8988T (cell line): ENCODE measurements at regions not wholly inside any gene's neighbourhood (a gene's known extent, or its start where the extent isn't known, plus 50 kb on each side); places are given as distances from the start of the nearest gene placed in this dataset.
"Not testable (repeated sequence)": the region's sequence is repeated elsewhere in the genome, so short reads cannot be mapped to it uniquely, and the experiment has no call there.

Experiments
- DNase-seq: peaks from one replicate; pipeline ENCODE4 v3.0.0; 2011

DNA sequence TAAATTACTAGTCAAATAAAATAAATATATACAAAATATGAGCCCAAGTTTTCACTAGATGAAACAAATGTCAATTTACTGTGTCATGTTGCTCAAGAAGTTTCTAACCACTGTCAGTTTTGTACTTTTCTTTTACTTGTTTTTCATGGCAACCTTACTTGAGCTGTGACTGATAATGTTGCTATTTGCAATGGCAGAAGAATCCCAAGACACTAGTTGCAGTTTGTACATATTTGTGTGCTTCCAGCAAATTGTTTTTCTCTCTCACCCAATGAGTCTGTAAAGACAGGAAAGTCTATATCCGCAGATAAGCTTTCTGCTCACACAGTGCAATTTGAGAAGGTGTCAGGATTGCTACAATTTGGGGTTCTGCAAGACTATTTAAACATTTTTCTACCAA lies 338.6 kb upstream of the PCSK5 start:
- DNase-seq = no peak

DNA sequence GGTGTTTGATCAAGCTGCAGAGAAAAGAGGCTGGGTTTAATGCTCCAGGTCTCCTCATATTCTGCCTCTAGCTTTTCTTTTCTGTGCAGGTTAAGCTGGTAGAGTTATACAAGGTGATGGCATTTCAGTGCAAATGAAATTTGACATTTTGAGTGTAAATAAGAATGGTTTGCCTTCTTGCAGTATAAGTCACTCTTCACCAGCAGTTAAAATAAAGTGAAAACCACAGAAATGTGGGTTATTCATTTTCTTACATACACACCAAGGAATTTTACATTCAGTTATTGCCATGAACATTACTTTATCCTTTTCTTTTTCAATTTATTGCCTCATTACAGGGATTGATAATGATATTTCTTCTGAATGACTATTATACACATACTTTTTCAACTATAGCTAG lies 337.5 kb upstream of the PCSK5 start:
- no peak for DNase-seq

- not testable (repeated sequence) for DNase-seq
Measured at GRCh38 chr9:75566813-75567212, 323.7 kb upstream of the PCSK5 start.

DNA sequence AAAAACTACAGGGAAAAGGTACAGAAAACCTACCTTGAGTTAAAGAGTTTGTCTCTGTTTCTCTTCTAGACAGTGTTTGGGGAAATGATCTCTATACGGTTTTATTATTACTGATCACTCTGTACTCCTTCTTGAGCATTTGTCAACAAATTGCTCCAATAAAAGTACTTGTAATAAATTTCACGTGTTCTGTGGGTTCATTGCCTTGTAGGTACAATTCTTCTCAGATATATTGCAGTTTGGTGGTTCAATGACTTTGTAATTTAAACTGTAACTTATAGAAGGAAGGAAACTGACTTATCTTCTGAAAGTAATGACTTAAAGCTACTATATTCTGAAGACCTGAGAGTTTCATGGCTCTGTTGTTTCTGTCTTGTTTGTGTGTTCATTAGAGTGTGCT lies 319.9 kb upstream of the PCSK5 start:
- DNase-seq = no peak

- no peak for DNase-seq
Measured at GRCh38 chr9:75574569-75574968, 315.9 kb upstream of the PCSK5 start.

DNA sequence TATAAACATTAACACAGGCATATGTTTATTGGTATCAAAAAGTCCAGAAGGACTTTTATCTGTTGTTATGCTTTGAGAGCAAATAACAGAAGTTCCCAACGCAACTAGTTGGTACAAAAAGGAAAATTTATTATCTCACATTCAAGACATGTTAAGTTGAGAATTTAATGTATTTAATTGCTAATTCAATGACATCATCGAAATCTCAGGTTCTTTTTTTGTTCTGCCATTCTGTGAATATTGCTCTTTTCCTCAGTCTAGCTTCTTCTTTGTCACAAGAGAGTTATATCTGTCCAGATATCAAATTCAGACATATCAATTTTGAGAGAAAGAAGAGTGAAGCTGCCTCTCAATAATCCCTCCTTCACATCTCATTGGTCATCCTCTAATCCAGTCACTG lies 307.6 kb upstream of the PCSK5 start:
- no peak for DNase-seq

- no peak for DNase-seq
Measured at GRCh38 chr9:75588808-75589207, 301.7 kb upstream of the PCSK5 start.

GRCh38 chr9:75589497-75589896 lies 301.0 kb upstream of the PCSK5 start:
- no peak for DNase-seq

DNA sequence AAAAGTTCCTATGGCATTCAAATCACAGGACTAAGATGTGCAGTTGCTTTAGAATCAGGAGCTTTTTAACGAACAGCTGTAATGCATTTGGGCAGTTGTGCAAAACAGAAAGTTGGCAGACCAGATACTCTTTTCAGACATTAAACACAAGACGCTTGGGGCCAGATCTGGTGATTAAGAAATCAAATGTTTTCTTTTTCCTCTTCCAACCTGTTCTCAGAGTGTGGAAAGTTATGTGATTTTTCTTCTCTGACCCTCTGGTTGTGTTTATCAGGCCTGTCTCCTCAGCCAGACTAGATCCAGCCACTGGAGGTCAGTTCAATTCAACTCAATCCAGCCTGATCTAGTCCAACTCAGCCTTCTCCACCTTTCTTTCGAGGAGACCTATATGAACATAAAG lies 298.5 kb upstream of the PCSK5 start:
- no peak for DNase-seq

DNA sequence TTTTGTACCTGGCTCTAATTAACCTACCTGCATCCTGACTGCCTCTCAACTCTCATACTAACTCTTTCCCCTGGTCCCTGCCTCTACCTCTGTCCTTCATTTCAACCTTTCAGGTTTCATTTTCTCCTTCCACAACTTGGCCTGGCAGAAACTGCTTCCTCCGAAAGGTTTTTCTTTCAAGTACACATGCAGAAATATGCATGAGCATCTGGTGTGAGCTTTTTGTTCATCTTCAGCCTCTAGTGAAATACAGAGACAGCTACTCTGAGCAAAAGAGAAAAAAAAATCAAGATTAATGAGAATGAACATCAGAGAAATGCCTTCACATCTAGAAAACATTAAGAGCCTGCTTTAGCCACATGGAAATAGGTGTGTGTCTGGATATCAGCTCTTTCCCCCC lies 297.9 kb upstream of the PCSK5 start:
- DNase-seq = no peak

DNA sequence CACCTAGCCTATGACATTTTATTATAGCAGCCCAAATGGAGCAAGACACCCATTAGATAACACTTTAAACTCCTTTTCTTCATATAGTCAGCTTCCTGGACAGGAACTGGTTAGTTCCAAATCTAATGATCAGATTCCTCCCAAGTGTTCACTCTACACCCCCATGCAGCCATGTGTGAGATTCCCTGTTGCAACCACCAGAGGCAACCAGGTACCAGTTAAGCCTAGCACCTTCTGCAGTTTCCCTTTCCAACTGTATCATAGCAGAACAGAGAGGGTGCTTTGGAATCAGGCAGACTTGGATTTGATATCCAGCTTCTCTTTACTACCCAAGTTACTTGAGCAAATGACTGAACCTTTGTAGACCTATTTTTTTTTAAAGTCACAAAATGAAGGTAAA lies 296.6 kb upstream of the PCSK5 start:
- no peak for DNase-seq

DNA sequence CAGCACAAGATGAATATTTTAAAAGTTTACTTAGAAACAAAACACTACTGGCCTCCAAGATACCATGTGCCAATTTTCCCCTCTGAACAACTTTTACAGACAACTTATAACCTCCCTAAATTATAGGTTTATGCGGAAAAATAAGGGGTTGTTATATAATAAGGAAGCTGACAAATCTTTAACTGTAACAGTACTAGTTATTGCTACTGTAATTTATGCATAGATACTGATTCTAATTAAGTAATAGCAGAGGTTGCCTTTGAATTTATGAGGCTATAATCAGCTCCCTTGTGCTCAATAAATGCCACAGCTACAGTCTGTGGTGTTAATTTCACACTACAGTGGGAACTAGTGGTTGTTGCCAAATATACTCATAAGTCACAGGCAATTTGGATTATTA lies 291.3 kb upstream of the PCSK5 start:
- DNase-seq = no peak

DNA sequence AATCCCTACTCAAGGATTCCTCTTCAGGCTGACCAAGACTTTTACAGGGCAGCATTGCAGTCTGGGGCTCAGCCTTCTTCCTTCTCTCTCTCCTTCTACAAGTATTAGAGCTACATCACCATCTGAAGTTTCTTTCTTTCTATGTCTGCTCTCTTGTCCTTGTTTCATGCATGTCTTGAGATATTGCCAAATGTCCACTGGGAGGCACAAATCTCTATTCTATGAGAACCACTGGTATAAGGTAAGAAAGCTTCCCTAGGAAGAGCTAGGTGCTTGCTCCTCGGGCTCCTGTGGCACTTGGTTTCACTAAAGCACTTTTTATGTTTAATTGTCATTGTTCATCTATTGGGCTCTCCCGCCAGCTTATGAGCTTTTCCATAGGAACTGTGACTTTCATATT lies 289.2 kb upstream of the PCSK5 start:
- no peak for DNase-seq

GRCh38 chr9:75602060-75602459 lies 288.4 kb upstream of the PCSK5 start:
- DNase-seq = no peak

GRCh38 chr9:75604661-75605060 lies 285.8 kb upstream of the PCSK5 start:
- no peak for DNase-seq

- DNase-seq = no peak
Measured at GRCh38 chr9:75607521-75607920, 283.0 kb upstream of the PCSK5 start.

DNA sequence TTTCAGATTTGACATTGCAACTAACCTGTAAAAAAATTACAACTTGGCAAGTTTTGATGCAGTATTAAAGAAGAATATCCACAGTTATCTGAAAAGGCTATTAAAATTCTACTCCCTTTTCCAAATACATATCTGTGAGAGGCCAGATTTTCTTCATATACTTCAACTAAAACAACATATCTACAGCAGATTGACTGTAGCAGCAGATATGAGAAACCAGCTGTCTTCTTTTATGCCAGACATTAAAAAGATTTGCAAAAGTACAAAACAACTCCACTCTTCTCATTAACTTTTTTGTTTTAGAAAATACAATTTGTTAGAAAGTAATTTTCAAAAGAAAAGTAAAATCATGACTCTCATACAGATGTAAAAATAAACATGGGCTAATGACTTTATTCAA lies 281.1 kb upstream of the PCSK5 start:
- no peak for DNase-seq

DNA sequence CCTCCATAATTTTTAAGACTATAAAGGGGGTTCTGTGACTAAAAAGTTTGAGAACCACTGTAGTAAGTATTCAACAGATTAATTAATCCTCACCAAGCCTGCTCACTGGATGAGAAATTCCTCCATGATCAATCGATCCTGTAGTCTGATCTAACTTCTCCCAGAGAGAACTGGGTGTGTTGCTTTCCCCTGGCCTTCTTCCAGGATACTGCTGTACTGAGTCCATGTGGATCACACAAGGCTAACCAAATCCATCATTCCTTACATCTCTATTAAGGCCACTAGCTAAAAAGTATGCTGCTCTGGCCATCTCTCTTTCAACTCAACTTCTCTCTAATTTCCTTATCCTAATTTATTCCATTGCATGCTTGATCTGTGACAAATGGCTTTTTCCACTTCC lies 280.2 kb upstream of the PCSK5 start:
- no peak for DNase-seq

GRCh38 chr9:75612205-75612604 lies 278.3 kb upstream of the PCSK5 start:
- no peak for DNase-seq

DNA sequence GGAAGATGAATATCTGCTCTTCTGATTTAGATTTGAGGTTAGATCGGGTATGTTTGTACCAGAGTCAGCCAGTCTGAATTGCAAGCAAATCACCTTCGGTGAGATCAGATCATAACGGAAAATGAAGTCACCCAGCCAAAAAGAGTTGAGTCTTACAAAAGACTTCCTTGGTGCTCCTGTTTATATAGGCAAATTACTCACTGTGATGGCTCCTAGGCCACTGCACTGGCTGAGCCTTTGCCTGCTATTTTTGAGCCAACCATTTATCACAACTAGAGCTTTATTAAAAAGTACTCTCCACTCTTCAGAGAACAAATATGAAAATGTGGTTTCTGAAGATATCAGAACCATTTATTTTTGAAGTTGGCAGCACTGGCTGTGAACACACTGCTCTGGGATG lies 277.7 kb upstream of the PCSK5 start:
- DNase-seq = no peak

- no peak for DNase-seq
Measured at GRCh38 chr9:75615284-75615683, 275.2 kb upstream of the PCSK5 start.

DNA sequence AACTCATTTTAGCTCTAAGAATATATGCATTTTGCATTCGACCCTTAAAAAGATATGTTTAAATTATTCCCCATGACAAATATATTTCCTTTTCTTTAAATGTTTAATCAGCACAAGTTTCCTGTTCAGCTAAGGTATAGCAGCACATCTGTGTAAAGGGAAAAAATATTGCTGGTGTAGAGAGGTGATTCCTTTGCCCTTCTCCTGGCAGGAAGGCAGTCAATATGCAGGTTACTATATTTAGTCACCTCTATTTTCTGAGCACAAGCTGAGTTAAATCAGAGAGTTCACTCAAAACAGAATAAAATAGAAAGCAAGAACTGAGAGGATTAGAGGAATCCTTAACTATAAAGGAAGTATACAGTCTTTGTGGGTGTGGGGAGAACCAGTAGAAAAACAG lies 274.4 kb upstream of the PCSK5 start:
- DNase-seq = no peak

- no peak for DNase-seq
Measured at GRCh38 chr9:75616841-75617566, 273.5 kb upstream of the PCSK5 start.

DNA sequence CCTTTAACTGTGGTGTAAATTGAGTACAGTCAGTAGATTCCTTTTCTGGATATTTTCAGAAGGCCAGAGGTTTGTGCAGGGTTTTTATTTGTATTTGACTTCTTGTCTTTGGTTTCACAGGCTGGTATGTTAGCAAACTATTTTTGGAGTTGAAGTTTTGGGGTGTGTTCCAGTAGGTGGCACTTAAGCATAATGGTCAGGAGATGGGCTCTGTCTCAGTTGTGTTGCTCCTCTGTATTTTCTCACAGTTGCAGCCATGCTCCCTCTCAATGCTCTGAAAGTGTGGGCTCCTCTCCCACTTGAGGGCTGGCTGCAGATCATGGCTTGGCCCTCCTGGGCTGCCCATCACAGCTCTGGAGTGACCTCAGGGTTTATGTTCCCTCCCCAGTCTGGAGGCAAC lies 267.0 kb upstream of the PCSK5 start:
- no peak for DNase-seq

GRCh38 chr9:75624998-75625397 lies 265.5 kb upstream of the PCSK5 start:
- no peak for DNase-seq

GRCh38 chr9:75626860-75627259 lies 263.6 kb upstream of the PCSK5 start:
- no peak for DNase-seq
